HEK293T (cell line): ENCODE measurements at regions not wholly inside any gene's neighbourhood (a gene's known extent, or its start where the extent isn't known, plus 50 kb on each side); places are given as distances from the start of the nearest gene placed in this dataset.

Experiments
- ARNT ChIP-seq: fragments of 450-650 bp; IDR thresholded peaks from 2 replicates; pipeline ENCODE4 v1.6.1; 2017; ENCODE audit warnings: mild to moderate bottlenecking
- BHLHE40 ChIP-seq: fragments of 450-650 bp; IDR thresholded peaks from 2 replicates; pipeline ENCODE4 v1.6.1; 2016; ENCODE audit warnings: mild to moderate bottlenecking, moderate library complexity, borderline replicate concordance
- ELF4 ChIP-seq: fragments of 450-650 bp; IDR thresholded peaks from 2 replicates; pipeline ENCODE4 v1.6.1; 2017; ENCODE audit warnings: antibody characterized with exemption
- FOXA1 ChIP-seq: fragments of 450-650 bp; IDR thresholded peaks from 2 replicates; pipeline ENCODE4 v1.6.1; 2016; ENCODE audit warnings: mild to moderate bottlenecking
- FOXK2 ChIP-seq: fragments of 450-650 bp; IDR thresholded peaks from 2 replicates; pipeline ENCODE4 v1.6.1; 2016; ENCODE audit warnings: mild to moderate bottlenecking
- FOXM1 ChIP-seq: fragments of 450-650 bp; IDR thresholded peaks from 2 replicates; pipeline ENCODE4 v1.6.1; 2017; ENCODE audit warnings: mild to moderate bottlenecking, borderline replicate concordance
- HDGF ChIP-seq: fragments of 450-650 bp; IDR thresholded peaks from 2 replicates; pipeline ENCODE4 v1.6.1; 2017; ENCODE audit warnings: antibody characterized with exemption, borderline replicate concordance
- L3MBTL2 ChIP-seq: fragments of 450-650 bp; conservative IDR thresholded peaks from 2 replicates; pipeline ENCODE4 v1.6.1; 2016; ENCODE audit warnings: mild to moderate bottlenecking
- LEF1 ChIP-seq: fragments of 450-650 bp; IDR thresholded peaks from 2 replicates; pipeline ENCODE4 v1.6.1; 2017; ENCODE audit warnings: mild to moderate bottlenecking, borderline replicate concordance
- SP1 ChIP-seq: fragments of 450-650 bp; IDR thresholded peaks from 2 replicates; pipeline ENCODE4 v1.6.1; 2017
- SUZ12 ChIP-seq: fragments of 450-650 bp; IDR thresholded peaks from 2 replicates; pipeline ENCODE4 v1.6.1; 2016; ENCODE audit warnings: mild to moderate bottlenecking
- TARDBP ChIP-seq: fragments of 450-650 bp; IDR thresholded peaks from 2 replicates; pipeline ENCODE4 v1.6.1; 2016
- ZNF384 ChIP-seq: fragments of 450-650 bp; IDR thresholded peaks from 2 replicates; pipeline ENCODE4 v1.6.1; 2016
- TF ChIP-seq, protein P1 (sequence below): fragments of 450-650 bp; IDR thresholded peaks from 2 replicates; pipeline ENCODE4 v1.6.1; 2016

DNA sequence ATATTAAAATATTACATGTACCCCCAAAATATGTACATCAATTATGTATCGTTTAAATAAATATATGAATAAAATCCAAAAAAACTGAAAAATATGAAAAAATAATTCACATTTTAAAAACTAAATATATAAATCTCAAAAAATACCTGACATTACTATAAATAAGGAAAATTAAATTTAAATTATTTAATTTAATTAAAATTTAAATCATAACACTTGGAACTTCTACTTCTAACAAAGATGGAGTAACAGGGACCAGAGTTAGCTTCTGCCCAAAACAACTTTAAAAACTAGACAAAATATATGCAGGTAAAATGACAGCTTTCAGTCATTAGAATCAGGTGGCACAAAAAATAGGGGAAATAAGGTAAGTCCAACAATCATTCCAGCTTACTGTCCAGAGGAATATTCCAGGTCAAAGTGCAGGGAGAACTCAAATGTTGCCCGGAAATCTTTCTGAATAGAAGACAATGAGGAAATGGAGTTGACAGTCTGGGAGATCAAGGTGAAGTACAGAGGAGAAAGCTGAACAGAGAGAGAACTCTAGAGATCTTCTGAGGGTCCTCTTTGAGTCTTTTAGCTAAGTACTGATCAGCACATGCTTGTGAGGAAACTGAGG lies 207.7 kb upstream of the ATP11B start:
- no peak for TF ChIP-seq SP1
- no peak for TF ChIP-seq ZNF384
- TF ChIP-seq SUZ12, result no peak
- TF ChIP-seq ARNT, result no peak
- TF ChIP-seq ELF4, result no peak
- no peak for TF ChIP-seq HDGF
- no peak for TF ChIP-seq TARDBP
- TF ChIP-seq BHLHE40, result no peak
- TF ChIP-seq, protein P1, sequence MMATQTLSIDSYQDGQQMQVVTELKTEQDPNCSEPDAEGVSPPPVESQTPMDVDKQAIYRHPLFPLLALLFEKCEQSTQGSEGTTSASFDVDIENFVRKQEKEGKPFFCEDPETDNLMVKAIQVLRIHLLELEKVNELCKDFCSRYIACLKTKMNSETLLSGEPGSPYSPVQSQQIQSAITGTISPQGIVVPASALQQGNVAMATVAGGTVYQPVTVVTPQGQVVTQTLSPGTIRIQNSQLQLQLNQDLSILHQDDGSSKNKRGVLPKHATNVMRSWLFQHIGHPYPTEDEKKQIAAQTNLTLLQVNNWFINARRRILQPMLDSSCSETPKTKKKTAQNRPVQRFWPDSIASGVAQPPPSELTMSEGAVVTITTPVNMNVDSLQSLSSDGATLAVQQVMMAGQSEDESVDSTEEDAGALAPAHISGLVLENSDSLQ, result no peak
- no peak for TF ChIP-seq FOXA1
- no peak for TF ChIP-seq FOXM1
- TF ChIP-seq L3MBTL2, result no peak
- no peak for TF ChIP-seq FOXK2
- TF ChIP-seq LEF1, result no peak
